G401 (cell line): ENCODE measurements at regions not wholly inside any gene's neighbourhood (a gene's known extent, or its start where the extent isn't known, plus 50 kb on each side); places are given as distances from the start of the nearest gene placed in this dataset.
"Not testable (repeated sequence)": the region's sequence is repeated elsewhere in the genome, so short reads cannot be mapped to it uniquely, and the experiment has no call there.

Experiments used
- DNase-seq: peaks from one replicate; pipeline ENCODE4 v3.0.0-alpha.2; 2015; ENCODE audit warnings: low spot score
- in situ Hi-C: cut with HindIII; loops from 2 replicates; pipeline ENCODE4 v1.10.0; 2016; ENCODE audit warnings: low sequenced_read_pairs, mixed read lengths

GRCh38 chr4:121616449-121616848, 80.3 kb downstream of the ANXA5 start:
- DNase-seq, in situ Hi-C loops: not testable (repeated sequence)

DNA sequence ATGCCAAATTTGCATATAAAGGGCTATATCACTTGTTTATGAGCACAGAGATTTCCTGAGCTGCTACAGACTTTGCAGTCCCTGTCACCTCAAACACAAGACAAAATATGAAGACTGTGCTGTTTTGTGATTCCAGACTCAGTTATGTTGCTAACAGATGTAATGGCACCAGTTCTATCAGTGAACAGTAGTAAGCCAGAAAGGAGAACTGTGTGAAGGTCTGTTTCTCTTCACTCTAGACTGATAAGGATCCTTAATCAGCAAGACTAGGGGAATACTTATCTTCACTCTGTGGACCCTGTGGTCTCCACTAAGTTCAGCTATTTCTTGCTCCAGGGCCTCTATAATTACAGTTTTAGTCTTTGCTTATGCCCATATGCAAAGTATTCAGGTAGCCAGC, 82.7 kb downstream of the ANXA5 start:
- DNase-seq = no peak
- in situ Hi-C loops = no loop called here

DNA sequence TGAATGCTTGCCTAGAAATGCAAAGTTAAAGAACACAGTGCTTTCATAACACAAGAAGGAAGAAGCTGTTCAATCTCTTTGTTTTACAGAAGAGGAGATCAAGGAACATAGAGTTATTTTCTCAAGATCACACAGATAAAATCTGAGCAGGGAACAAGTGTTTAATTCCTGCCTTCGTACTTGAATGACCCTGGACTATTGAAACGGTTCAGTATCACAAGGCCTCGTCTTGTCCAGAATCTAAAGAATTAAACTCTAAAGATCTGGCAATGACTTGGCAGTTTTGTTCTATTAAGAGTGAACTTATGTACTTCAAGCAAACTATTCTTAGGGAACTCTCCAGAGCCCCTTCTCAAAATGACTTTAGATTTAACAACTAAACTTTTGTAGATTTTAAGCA, 97.7 kb downstream of the ANXA5 start:
- no peak for DNase-seq
- in situ Hi-C loops = no loop called here

GRCh38 chr4:121597346-121597934, 99.3 kb downstream of the ANXA5 start:
- no peak for DNase-seq
- in situ Hi-C loops = no loop called here

DNA sequence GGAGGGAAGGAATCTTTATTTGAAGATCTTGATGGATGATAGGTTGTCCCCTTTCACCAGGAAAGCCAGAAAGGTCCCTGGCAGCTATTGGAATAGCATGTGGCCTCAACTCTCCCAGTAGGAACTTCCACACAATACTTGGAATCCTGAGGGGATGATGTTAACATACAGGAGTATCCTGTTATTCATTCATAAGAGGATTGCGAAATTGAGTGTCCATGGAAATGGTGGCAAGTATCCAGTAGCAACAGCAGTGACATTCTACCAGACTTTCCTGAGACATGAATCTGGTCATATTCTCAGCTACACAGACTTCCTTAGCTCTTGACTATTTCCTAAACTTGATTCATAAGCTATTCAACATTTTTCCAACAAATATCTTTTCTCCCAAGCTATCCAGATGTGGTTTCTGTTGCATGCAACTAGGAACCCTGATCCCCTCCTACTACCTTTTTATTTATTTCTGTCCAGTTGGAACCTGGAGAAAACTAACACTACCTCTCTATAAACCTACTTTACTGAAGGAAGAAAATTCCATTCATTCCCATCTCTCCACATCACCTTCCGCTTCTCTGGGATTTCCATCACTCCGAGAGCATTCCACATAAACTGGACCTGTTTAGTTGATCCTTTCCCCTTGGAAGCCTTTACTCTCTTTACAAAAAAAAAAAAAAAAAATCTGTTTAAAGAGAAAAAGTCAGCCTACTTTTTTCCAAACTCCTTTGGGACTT, 101.8 kb downstream of the ANXA5 start:
- no peak for DNase-seq
- in situ Hi-C loops = no loop called here

DNA sequence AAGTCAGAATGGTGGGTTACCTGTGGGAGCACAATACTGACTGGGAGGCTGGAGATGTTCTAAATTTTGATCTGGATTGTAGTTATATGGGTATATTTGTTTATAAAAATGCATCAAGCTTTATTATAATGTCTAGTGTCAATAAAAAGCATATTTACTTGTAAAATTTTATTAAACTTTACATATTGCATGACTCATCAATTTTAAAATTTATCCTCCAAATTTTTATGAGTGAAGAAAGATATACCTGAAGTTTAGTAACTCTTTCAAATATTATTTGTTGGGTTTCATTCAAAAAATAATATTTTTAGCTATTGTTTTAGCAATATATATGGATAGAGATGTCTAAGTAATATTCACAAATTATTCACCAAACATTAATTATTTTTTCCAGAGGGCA, 103.0 kb downstream of the ANXA5 start:
- no peak for DNase-seq
- in situ Hi-C loops = no loop called here

DNA sequence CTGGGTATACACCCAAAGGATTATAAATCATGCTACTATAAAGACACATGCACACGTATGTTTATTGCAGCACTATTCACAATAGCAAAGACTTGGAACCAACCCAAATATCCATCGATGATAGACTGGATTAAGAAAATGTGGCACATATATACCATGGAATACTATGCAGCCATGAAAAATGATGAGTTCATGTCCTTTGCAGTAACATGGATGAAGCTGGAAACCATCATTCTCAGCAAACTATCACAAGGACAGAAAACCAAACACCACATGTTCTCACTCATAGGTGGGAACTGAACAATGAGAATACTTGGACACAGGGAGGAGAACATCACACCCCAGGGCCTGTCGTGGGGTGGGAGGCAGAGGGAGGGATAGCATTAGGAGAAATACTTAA, 104.5 kb downstream of the ANXA5 start:
- in situ Hi-C loops = not testable (repeated sequence)

DNA sequence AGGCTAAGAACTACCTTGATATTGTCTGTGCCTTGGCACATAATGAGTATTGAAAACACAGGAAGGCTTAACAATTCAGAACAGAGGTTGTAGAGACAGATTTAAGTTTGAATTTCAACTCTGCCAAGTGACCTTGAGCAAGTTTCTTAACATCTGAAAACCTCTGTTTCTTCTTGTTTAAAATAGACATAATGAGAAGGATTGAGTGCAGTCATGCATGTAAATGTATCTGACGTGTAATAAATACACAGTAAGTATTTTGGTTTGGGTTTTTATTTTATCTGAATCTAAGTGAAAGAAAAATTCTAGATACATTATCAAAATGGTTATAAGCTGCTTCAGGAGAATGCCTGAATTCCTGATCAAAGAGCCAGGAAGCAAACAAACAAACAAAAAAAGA, 111.9 kb downstream of the ANXA5 start:
- in situ Hi-C loops = no loop called here
- no peak for DNase-seq

More for the DNA sequence above, 104.5 kb downstream of the ANXA5 start:
- not testable (repeated sequence) for DNase-seq

DNA sequence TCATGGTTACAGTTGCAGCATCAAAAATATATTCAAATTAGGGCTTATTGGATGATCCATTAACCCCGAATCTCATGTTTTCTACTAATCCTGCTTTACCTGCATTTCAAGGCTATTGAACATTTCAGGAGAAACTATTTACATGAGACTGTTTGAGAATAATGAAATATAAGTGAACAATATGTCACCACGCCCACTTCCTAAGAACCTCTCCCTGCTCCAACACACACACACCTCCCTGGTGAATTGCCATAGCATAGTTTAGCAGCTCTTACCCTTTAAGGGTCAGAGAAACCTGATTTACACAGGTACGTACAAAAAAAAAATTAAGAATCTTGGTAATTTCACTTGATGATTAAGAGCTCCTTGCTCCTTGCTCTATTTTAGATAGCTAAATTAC, 113.4 kb downstream of the ANXA5 start:
- no peak for DNase-seq
- in situ Hi-C loops = no loop called here

DNA sequence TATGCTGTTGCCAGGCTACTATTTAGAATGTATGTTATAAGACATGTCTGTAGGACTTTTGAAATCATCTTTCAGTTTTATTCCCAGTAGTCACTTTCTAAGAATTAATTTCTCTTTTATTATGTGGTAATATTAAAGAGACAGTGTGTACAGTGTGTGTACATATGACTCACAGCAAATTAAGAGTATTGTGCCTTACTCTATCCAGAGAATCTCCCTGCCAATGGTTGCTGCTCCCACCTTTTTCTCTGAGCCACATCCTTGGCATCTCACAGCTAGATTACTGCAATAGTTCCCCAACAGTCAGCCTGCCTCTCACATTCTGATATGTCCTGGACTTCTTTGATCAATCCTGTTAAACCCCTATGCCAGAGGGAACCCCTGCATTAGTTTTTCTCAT, 114.5 kb downstream of the ANXA5 start:
- no peak for DNase-seq
- in situ Hi-C loops = no loop called here

DNA sequence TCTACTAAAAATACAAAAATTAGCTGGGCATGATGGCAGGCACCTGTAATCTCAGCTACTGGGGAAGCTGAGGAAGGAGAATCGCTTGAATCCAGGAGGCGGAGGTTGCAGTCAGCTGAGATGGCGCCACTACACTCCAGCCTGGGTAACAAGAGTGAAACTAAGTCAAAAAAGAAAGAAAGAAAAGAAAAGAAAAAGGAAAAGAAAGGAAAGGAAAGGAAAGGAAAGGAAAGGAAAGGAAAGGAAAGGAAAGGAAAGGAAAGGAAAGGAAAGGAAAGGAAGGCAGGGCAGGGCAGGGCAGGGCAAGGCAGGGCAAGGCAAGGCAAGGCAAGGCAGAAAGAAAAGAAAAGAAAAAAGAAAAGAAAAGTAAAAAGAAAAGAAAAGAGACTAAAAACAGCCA, 121.4 kb downstream of the ANXA5 start:
- DNase-seq, in situ Hi-C loops: not testable (repeated sequence)

GRCh38 chr4:121574618-121575017, 122.2 kb downstream of the ANXA5 start:
- in situ Hi-C loops = no loop called here
- no peak for DNase-seq

DNA sequence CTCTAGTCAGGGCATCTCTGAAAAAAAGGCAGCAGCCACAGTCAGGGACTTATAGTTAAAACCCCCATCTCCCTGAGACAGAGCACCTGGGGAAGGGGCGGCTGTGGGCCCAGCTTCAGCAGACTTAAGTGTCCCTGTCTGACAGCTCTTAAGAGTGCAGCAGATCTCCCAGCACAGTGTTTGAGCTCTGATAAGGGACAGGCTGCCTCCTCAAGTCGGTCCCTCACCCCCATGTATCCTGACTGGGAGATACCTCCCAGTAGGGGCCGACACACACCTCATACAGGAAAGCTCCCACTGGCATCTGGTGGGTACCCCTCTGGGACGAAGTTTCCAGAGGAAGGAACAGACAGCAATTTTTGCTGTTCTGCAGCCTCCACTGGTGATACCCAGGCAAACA, 129.0 kb downstream of the ANXA5 start:
- DNase-seq = no peak
- in situ Hi-C loops = no loop called here

- in situ Hi-C loops = no loop called here
These were observed 131.9 kb downstream of the ANXA5 start for GRCh38 chr4:121564840-121565375.

GRCh38 chr4:121562811-121563210, 134.0 kb downstream of the ANXA5 start:
- in situ Hi-C loops = no loop called here
- DNase-seq = no peak

More at GRCh38 chr4:121564840-121565375, 131.9 kb downstream of the ANXA5 start:
- DNase-seq = no peak

- in situ Hi-C loops = no loop called here
- no peak for DNase-seq
These were observed 141.3 kb downstream of the ANXA5 start for GRCh38 chr4:121555315-121556107.

GRCh38 chr4:121554382-121554781, 142.4 kb downstream of the ANXA5 start:
- DNase-seq = no peak
- in situ Hi-C loops = no loop called here

DNA sequence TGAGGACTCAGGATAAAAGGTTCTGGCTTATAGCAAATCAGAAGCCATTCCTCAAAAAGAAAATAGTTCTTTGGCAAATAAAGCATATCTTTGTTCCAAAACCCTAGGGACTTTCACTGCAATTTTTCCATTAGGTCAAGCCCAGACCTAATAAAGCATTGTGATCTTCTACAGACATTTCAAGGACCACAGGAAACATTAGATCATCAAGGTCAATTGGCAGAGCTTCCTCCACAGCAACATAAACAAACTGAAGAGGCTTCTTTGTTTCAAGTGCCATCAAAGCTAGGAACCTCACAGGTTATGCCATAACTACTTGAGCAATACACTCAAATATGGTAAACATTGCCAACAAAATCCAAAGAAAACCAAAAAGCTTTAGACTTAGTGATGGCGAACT, 144.9 kb downstream of the ANXA5 start:
- in situ Hi-C loops = no loop called here

DNA sequence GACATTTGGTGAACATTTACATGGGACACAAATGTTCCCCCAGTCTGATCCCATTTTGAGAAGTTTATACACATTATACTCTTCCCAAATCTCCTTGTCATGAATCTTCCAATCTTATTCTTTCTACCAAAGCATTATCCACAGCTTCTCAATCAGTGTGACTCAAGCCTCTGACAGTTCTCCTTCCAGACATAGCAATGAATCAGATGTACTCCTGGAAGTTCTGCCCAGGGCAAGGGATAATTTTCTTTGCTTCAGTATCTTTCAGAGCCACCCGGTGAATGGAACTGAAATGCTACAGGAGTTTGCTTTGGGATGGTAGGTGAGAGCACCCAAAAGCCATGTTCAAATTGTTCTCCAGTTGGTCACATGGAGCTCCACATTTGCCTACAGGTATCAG, 145.5 kb downstream of the ANXA5 start:
- no peak for DNase-seq
- in situ Hi-C loops = no loop called here

More for the DNA sequence above, 144.9 kb downstream of the ANXA5 start:
- DNase-seq = no peak

- in situ Hi-C loops = no loop called here
- DNase-seq = no peak
These were observed 155.1 kb downstream of the ANXA5 start for GRCh38 chr4:121541696-121542095.
